NCI-H128 (cell line): ENCODE measurements at regions not wholly inside any gene's neighbourhood (a gene's known extent, or its start where the extent isn't known, plus 50 kb on each side); places are given as distances from the start of the nearest gene placed in this dataset.

Source experiments
- DNase-seq: peaks from one replicate; lab custom pipeline; 2025; ENCODE audit not compliant: unreplicated experiment; lab: John Stamatoyannopoulos, UW

- DNase-seq, result no peak
Measured at GRCh38 chr13:111844222-111844671, 222.7 kb upstream of the SOX1 start.

- DNase-seq, result no peak
Measured at GRCh38 chr13:111844682-111845081, 222.3 kb upstream of the SOX1 start.

- peak; percentile 58 for DNase-seq
Measured at GRCh38 chr13:111845621-111846351, 221.2 kb upstream of the SOX1 start.

- peak; percentile 70 for DNase-seq
Measured at GRCh38 chr13:111846391-111847159, 220.4 kb upstream of the SOX1 start.

GRCh38 chr13:111847964-111848363 is 219.0 kb upstream of the SOX1 start:
- no peak for DNase-seq

GRCh38 chr13:111850458-111850857 is 216.5 kb upstream of the SOX1 start:
- DNase-seq, result no peak

GRCh38 chr13:111850976-111851375 is 216.0 kb upstream of the SOX1 start:
- DNase-seq, result no peak

- DNase-seq, result peak; percentile 64
Measured at GRCh38 chr13:111852725-111853518, 214.0 kb upstream of the SOX1 start.

GRCh38 chr13:111853721-111854120 is 213.2 kb upstream of the SOX1 start:
- peak; percentile 99 for DNase-seq

- peak; percentile 36 for DNase-seq
Measured at GRCh38 chr13:111854403-111854802, 212.5 kb upstream of the SOX1 start.

- DNase-seq, result no peak
Measured at GRCh38 chr13:111855191-111855590, 211.8 kb upstream of the SOX1 start.

- DNase-seq, result no peak
Measured at GRCh38 chr13:111855786-111856185, 211.2 kb upstream of the SOX1 start.

GRCh38 chr13:111856571-111856970 is 210.4 kb upstream of the SOX1 start:
- DNase-seq, result no peak

- DNase-seq, result no peak
Measured at GRCh38 chr13:111857336-111857735, 209.6 kb upstream of the SOX1 start.

- no peak for DNase-seq
Measured at GRCh38 chr13:111857846-111858560, 208.9 kb upstream of the SOX1 start.

- no peak for DNase-seq
Measured at GRCh38 chr13:111858571-111858970, 208.4 kb upstream of the SOX1 start.

GRCh38 chr13:111859354-111860230 is 207.4 kb upstream of the SOX1 start:
- no peak for DNase-seq

GRCh38 chr13:111860231-111860552 is 206.8 kb upstream of the SOX1 start:
- no peak for DNase-seq

- DNase-seq, result no peak
Measured at GRCh38 chr13:111861319-111861718, 205.6 kb upstream of the SOX1 start.

GRCh38 chr13:111861766-111862366 is 205.1 kb upstream of the SOX1 start:
- DNase-seq, result no peak
